K562 (cell line): ENCODE measurements at regions not wholly inside any gene's neighbourhood (a gene's known extent, or its start where the extent isn't known, plus 50 kb on each side); places are given as distances from the start of the nearest gene placed in this dataset.

Experiments used
- ATAC-seq: fragments of 200-7000 bp; cut with Tn5 transposase; 3 replicates; pipeline ENCODE4 v1.9.1; 2020; ENCODE audit warnings: moderate library complexity
- BruUV-seq: library from RNA; stranded (reverse); fragments of 400-500 nt; replicated peaks from 2 replicates; lab custom pipeline; 2021; lab: Mats Ljungman, UMichigan
- CTCF ChIA-PET: fragments of 300-600 bp; formaldehyde crosslinking; extraction: SDS; loops from one replicate; lab custom pipeline; 2021; ENCODE audit warnings: low intra/inter-chr PET ratio; lab: Yijun Ruan, JAX
- POLR2A ChIA-PET: fragments of 300-600, 350-650 bp; sonication (Branson Sonifier 250); formaldehyde crosslinking; extraction: SDS; loops from one replicate; lab custom pipeline; 2021; ENCODE audit warnings: antibody characterized with exemption, inconsistent platforms; lab: Yijun Ruan, JAX
- DNase-seq, 4 experiments: peaks; one replicate each; pipeline versions ENCODE4 v3.0.0 to v3.0.0-alpha.2; 2011 to 2018; ENCODE audit warnings: low spot score in 3 of 4, mixed read lengths in 3 of 4; ENCODE audit errors: extremely low read depth in 1 of 4
- FAIRE-seq: peaks from 2 replicates; lab custom pipeline; 2011; peaks lifted over from hg19 to GRCh38; lab: Jason Lieb, UNC
- H2AFZ ChIP-seq: 2 replicates; pipeline ENCODE4 v1.6.0; 2011; ENCODE audit warnings: low read depth, low read length, control low read depth, inconsistent platforms
- H3K27ac ChIP-seq: fragments of 200-600 bp; 3 replicates; pipeline ENCODE4 v1.8.0; 2011; ENCODE audit warnings: low read depth, mild to moderate bottlenecking, control low read depth, inconsistent platforms, low read length, moderate library complexity, mixed read lengths; ENCODE audit errors: extremely low read depth
- H3K27me3 ChIP-seq, 2 experiments: fragments of 300-600 bp in 1 of 2; 2 replicates in 1 of 2; 3 replicates in 1 of 2; pipeline versions ENCODE4 v1.6.0 to v1.8.0; 2011; ENCODE audit warnings: inconsistent platforms in 2 of 2, low read length in 2 of 2, mild to moderate bottlenecking in 1 of 2, mixed read lengths in 1 of 2, moderate library complexity in 1 of 2; ENCODE audit not compliant: control insufficient read depth in 2 of 2, insufficient read depth in 2 of 2
- H3K36me3 ChIP-seq: fragments of 300-600 bp; 3 replicates; pipeline ENCODE4 v1.8.0; 2011; ENCODE audit warnings: mild to moderate bottlenecking, low read length, inconsistent platforms; ENCODE audit not compliant: control insufficient read depth, insufficient read depth
- H3K4me1 ChIP-seq, 2 experiments: fragments of 200-600 bp in 1 of 2; replicated peaks in 1 of 2; 2 replicates in 1 of 2; 3 replicates in 1 of 2; pipeline versions ENCODE4 v1.5.1 to v1.8.0; 2011; ENCODE audit warnings: inconsistent platforms in 2 of 2, low read length in 2 of 2, mild to moderate bottlenecking in 1 of 2, mixed read lengths in 1 of 2, moderate library complexity in 1 of 2; ENCODE audit not compliant: control insufficient read depth in 2 of 2, insufficient read depth in 2 of 2
- H3K4me2 ChIP-seq: 2 replicates; pipeline ENCODE4 v1.6.1; 2011; ENCODE audit warnings: low read length, control low read depth, inconsistent platforms, mixed read lengths; ENCODE audit not compliant: insufficient read depth
- H3K4me3 ChIP-seq: fragments of 200-600 bp; sonication (generic), shearing (Covaris generic); 2 replicates; pipeline ENCODE4 v1.5.1; 2016; ENCODE audit warnings: control low read depth, inconsistent platforms
- H3K79me2 ChIP-seq: fragments of 200-600 bp; 3 replicates; pipeline ENCODE4 v1.8.0; 2011; ENCODE audit warnings: low read length, inconsistent platforms; ENCODE audit not compliant: control insufficient read depth, insufficient read depth
- H3K9ac ChIP-seq, 2 experiments: 2 replicates each; pipeline versions ENCODE4 v1.6.0 to v1.6.1; 2011; ENCODE audit warnings: low read depth in 2 of 2, low read length in 2 of 2, control low read depth in 1 of 2, inconsistent platforms in 1 of 2, mild to moderate bottlenecking in 1 of 2, mixed read lengths in 1 of 2; ENCODE audit not compliant: insufficient read depth in 1 of 2
- H3K9me1 ChIP-seq: one replicate; pipeline ENCODE4 v1.6.0; 2011; ENCODE audit warnings: inconsistent platforms, mild to moderate bottlenecking, low read length, moderate library complexity; ENCODE audit not compliant: control insufficient read depth, insufficient read depth
- H3K9me3 ChIP-seq: replicated peaks from 2 replicates; pipeline ENCODE4 v1.5.1; 2011; ENCODE audit warnings: low read depth, low read length, inconsistent platforms; ENCODE audit not compliant: control insufficient read depth, insufficient read depth
- H4K20me1 ChIP-seq: replicated peaks from 2 replicates; pipeline ENCODE4 v1.6.1; 2011; ENCODE audit warnings: low read length, inconsistent platforms, mixed read lengths; ENCODE audit not compliant: control insufficient read depth, insufficient read depth
- FOXP1 ChIP-seq: sonication (generic); formaldehyde crosslinking; IDR thresholded peaks from 2 replicates; pipeline ENCODE4 v1.8.0; 2022; ENCODE audit warnings: mild to moderate bottlenecking, missing genetic modification reagents
- GABPA ChIP-seq: fragments of 200-800 bp; sonication (Bioruptor generic); conservative IDR thresholded peaks from 2 replicates; pipeline ENCODE4 v1.6.1; 2016; ENCODE audit warnings: low read depth, missing genetic modification characterization, missing compliant biosample characterization
- GATA2 ChIP-seq: sonication (generic); formaldehyde crosslinking; IDR thresholded peaks from 2 replicates; pipeline ENCODE4 v1.4.0; 2020; ENCODE audit warnings: mild to moderate bottlenecking, missing genetic modification reagents
- HMGN3 ChIP-seq: IDR thresholded peaks from 2 replicates; pipeline ENCODE4 v1.6.1; 2011; ENCODE audit warnings: borderline replicate concordance, low read depth, mild to moderate bottlenecking, mixed read lengths, low read length; ENCODE audit not compliant: insufficient read length; ENCODE audit errors: extremely low read depth
- JUNB ChIP-seq: fragments of 450-650 bp; formaldehyde crosslinking; conservative IDR thresholded peaks from 2 replicates; pipeline ENCODE4 v1.4.0; 2020; ENCODE audit warnings: mild to moderate bottlenecking
- LCOR ChIP-seq: sonication (generic); formaldehyde crosslinking; IDR thresholded peaks from 2 replicates; pipeline ENCODE4 v1.8.0; 2022; ENCODE audit warnings: mild to moderate bottlenecking, missing genetic modification reagents
- NR2C1 ChIP-seq, 2 experiments: fragments of 450-650 bp; IDR thresholded peaks; 2 replicates each; pipeline ENCODE4 v1.6.1; 2017; ENCODE audit warnings: mild to moderate bottlenecking in 2 of 2, antibody characterized with exemption in 1 of 2, inconsistent platforms in 1 of 2, missing compliant biosample characterization in 1 of 2, missing genetic modification characterization in 1 of 2
- RFX7 ChIP-seq: fragments of 250-450 bp; sonication (Bioruptor Pico); IDR thresholded peaks from 2 replicates; pipeline ENCODE4 v1.5.1; 2021; ENCODE audit warnings: mild to moderate bottlenecking
- SNRNP70 ChIP-seq: fragments of 200-400 bp; formaldehyde crosslinking; optimal IDR thresholded peaks from 2 replicates; pipeline ENCODE3; 2017; ENCODE audit warnings: low read depth, low read length
- ZNF316 ChIP-seq: fragments of 450-650 bp; IDR thresholded peaks from 2 replicates; pipeline ENCODE4 v1.6.1; 2016
- ZZZ3 ChIP-seq: fragments of 450-650 bp; IDR thresholded peaks from 2 replicates; pipeline ENCODE4 v1.6.1; 2016; ENCODE audit warnings: antibody characterized with exemption, mild to moderate bottlenecking, moderate library complexity
- WGBS: fragments of 100-300 bp; shearing (Covaris generic); methylation state at CpG from one replicate; pipeline ENCODE4 v1.1.6; 2016; ENCODE audit warnings: low coverage, mixed read lengths; ENCODE audit not compliant: insufficient coverage; ENCODE audit errors: missing lambda C conversion rate; 5-methylcytosine and 5-hydroxymethylcytosine counted together
- in situ Hi-C: fragments of 300-500 bp; cut with MboI; formaldehyde crosslinking; loops from 4 replicates; pipeline ENCODE4 v1.15.0; 2018; ENCODE audit warnings: inconsistent platforms, mixed read lengths
- intact Hi-C: fragments of 100-400 bp; cut with micrococcal nuclease; formaldehyde crosslinking; loops from 2 replicates; pipeline ENCODE4 v1.14.2; 2022
- TF ChIP-seq, protein P1 (sequence below): fragments of 450-650 bp; formaldehyde crosslinking; IDR thresholded peaks from 2 replicates; pipeline ENCODE4 v1.4.0; 2020; ENCODE audit warnings: mild to moderate bottlenecking
- TF ChIP-seq, protein P2 (sequence below): fragments of 450-650 bp; IDR thresholded peaks from 2 replicates; pipeline ENCODE4 v1.6.1; 2016
- TF ChIP-seq, protein P3 (sequence below): sonication (generic); formaldehyde crosslinking; IDR thresholded peaks from 2 replicates; pipeline ENCODE4 v1.8.1; 2023; ENCODE audit warnings: mild to moderate bottlenecking, missing genetic modification reagents

GRCh38 chr2:176473851-176474250 lies 204.6 kb downstream of the MTX2 start:
- no peaks in the 10 kb centered on the region for H4K20me1 ChIP-seq
- CTCF ChIA-PET = no interaction called here
- WGBS = 2% methylated on average over 6 of the region's 6 CpGs
- no peaks in the 10 kb centered on the region for H3K9me1 ChIP-seq
- no peaks in the 10 kb centered on the region for H3K4me1 ChIP-seq
- intact Hi-C loops (no loop called here), in situ Hi-C loops (no loop called here)
- no peaks in the 10 kb centered on the region for H3K79me2 ChIP-seq
- no peak overlapping the region for H3K9ac ChIP-seq
- H3K36me3 ChIP-seq = no peaks in the 10 kb centered on the region
- peaks cover 0 to 12% of the 10 kb centered on the region in 2 experiments; a peak in 1 of 5 replicates for H3K27me3 ChIP-seq
- DNase-seq (no peak), FAIRE-seq (no peak), ATAC-seq (no peak)
- no peaks in the 10 kb centered on the region for H3K9me3 ChIP-seq
- POLR2A ChIA-PET = interaction anchor here (0.8 kb wide), 1 partner anchor 24 kb away, joined by 4 read pairs; no protein-coding TSS in a partner anchor
- no peak overlapping the region for H3K27ac ChIP-seq
- H2AFZ ChIP-seq = no peak overlapping the region
- H3K4me3 ChIP-seq = no peak overlapping the region
- H3K4me2 ChIP-seq = no peak overlapping the region
- no peak for TF ChIP-seq SNRNP70
- no peak for TF ChIP-seq GABPA (tag)
- BruUV-seq = no TSS peak

DNA sequence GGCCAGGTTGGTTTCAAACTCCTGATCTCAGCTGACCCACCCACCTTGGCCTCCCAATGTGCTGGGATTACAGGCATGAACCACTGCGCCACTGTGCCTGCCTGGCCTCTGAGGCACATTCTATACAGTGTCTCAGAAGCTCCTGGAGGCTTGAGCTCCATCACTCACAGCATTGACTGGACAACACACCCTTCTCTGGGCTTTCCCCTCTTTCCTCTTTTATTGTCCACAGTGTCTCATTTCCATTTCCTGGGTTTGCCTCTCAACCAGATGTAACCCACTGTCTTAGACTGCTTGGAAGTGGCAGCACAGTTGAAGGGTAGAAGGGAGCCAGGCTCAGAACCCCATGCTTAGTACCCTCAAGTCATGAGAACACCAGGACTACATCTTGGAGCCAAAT lies 208.1 kb downstream of the MTX2 start:
- Histone ChIP-seq H3K79me2 (no peaks in the 10 kb centered on the region), H3K4me2 (no peak overlapping the region), H3K4me1 (no peaks in the 10 kb centered on the region), H3K27me3 (peaks cover 0 to 7% of the 10 kb centered on the region in 2 experiments; a peak in 1 of 5 replicates), H4K20me1 (no peaks in the 10 kb centered on the region), H3K27ac (no peak overlapping the region), H3K36me3 (no peaks in the 10 kb centered on the region), H3K9me3 (no peaks in the 10 kb centered on the region), H3K4me3 (no peak overlapping the region), H2AFZ (no peak overlapping the region), H3K9ac (no peak overlapping the region), H3K9me1 (no peaks in the 10 kb centered on the region)
- no peak for ATAC-seq
- intact Hi-C loops (no loop called here), in situ Hi-C loops (no loop called here)
- FAIRE-seq = no peak
- POLR2A ChIA-PET = no interaction called here
- no peak for DNase-seq
- 0% methylated on average over 1 of the region's 1 CpG for WGBS
- CTCF ChIA-PET = no interaction called here
- BruUV-seq = no TSS peak
- TF ChIP-seq ZZZ3 (no peak), LCOR (no peak), NR2C1 (IDR thresholded peaks at IDR 0.05) (no peak), NR2C1 (tag; IDR thresholded peaks at IDR 0.05) (no peak), JUNB (CRISPR knock-in tag) (no peak), FOXP1 (CRISPR knock-in tag) (no peak), ZNF316 (no peak), HMGN3 (no peak), GATA2 (no peak), RFX7 (no peak)
- TF ChIP-seq, protein P1, sequence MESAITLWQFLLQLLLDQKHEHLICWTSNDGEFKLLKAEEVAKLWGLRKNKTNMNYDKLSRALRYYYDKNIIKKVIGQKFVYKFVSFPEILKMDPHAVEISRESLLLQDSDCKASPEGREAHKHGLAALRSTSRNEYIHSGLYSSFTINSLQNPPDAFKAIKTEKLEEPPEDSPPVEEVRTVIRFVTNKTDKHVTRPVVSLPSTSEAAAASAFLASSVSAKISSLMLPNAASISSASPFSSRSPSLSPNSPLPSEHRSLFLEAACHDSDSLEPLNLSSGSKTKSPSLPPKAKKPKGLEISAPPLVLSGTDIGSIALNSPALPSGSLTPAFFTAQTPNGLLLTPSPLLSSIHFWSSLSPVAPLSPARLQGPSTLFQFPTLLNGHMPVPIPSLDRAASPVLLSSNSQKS (CRISPR knock-in tag) = no peak
- TF ChIP-seq, protein P2, sequence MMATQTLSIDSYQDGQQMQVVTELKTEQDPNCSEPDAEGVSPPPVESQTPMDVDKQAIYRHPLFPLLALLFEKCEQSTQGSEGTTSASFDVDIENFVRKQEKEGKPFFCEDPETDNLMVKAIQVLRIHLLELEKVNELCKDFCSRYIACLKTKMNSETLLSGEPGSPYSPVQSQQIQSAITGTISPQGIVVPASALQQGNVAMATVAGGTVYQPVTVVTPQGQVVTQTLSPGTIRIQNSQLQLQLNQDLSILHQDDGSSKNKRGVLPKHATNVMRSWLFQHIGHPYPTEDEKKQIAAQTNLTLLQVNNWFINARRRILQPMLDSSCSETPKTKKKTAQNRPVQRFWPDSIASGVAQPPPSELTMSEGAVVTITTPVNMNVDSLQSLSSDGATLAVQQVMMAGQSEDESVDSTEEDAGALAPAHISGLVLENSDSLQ = no peak
- TF ChIP-seq, protein P3, sequence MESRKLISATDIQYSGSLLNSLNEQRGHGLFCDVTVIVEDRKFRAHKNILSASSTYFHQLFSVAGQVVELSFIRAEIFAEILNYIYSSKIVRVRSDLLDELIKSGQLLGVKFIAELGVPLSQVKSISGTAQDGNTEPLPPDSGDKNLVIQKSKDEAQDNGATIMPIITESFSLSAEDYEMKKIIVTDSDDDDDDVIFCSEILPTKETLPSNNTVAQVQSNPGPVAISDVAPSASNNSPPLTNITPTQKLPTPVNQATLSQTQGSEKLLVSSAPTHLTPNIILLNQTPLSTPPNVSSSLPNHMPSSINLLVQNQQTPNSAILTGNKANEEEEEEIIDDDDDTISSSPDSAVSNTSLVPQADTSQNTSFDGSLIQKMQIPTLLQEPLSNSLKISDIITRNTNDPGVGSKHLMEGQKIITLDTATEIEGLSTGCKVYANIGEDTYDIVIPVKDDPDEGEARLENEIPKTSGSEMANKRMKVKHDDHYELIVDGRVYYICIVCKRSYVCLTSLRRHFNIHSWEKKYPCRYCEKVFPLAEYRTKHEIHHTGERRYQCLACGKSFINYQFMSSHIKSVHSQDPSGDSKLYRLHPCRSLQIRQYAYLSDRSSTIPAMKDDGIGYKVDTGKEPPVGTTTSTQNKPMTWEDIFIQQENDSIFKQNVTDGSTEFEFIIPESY (CRISPR knock-in tag) = no peak
